ENCODE measurements at regions not wholly inside any gene's neighbourhood (a gene's known extent, or its start where the extent isn't known, plus 50 kb on each side); places are given as distances from the start of the nearest gene placed in this dataset.

- DNase-seq: no peak
These were observed 121.6 kb downstream of the SUCNR1 start for GRCh38 chr3:151995091-151995490.

- DNase-seq: no peak
These were observed 125.3 kb downstream of the SUCNR1 start for GRCh38 chr3:151998744-151999143.

- DNase-seq: no peak
These were observed 126.5 kb downstream of the SUCNR1 start for GRCh38 chr3:151999936-152000335.

GRCh38 chr3:152011812-152012735, 138.6 kb downstream of the SUCNR1 start:
- DNase-seq: no peak

- no peak for DNase-seq
These were observed 146.1 kb downstream of the SUCNR1 start for GRCh38 chr3:152019508-152019907.

- no peak for DNase-seq
These were observed 148.6 kb downstream of the SUCNR1 start for GRCh38 chr3:152021951-152022461.

- DNase-seq: no peak
These were observed 152.7 kb downstream of the SUCNR1 start for GRCh38 chr3:152026033-152026556.

- no peak for DNase-seq
These were observed 156.9 kb downstream of the SUCNR1 start for GRCh38 chr3:152030320-152030719.

GRCh38 chr3:152031321-152031720, 157.9 kb downstream of the SUCNR1 start:
- no peak for DNase-seq

- DNase-seq: no peak
These were observed 163.9 kb downstream of the SUCNR1 start for GRCh38 chr3:152037297-152037696.

- DNase-seq: no peak
These were observed 164.5 kb downstream of the SUCNR1 start for GRCh38 chr3:152037953-152038352.

GRCh38 chr3:152038490-152038889, 165.0 kb downstream of the SUCNR1 start:
- DNase-seq: no peak

GRCh38 chr3:152039887-152040286, 166.4 kb downstream of the SUCNR1 start:
- DNase-seq: no peak

- DNase-seq: no peak
These were observed 166.9 kb downstream of the SUCNR1 start for GRCh38 chr3:152040319-152040718.

- DNase-seq: no peak
These were observed 170.2 kb downstream of the SUCNR1 start for GRCh38 chr3:152043620-152044019.

GRCh38 chr3:152046280-152046679, 172.8 kb downstream of the SUCNR1 start:
- no peak for DNase-seq

GRCh38 chr3:152047465-152047864, 174.0 kb downstream of the SUCNR1 start:
- no peak for DNase-seq

- no peak for DNase-seq
These were observed 175.4 kb downstream of the SUCNR1 start for GRCh38 chr3:152048831-152049230.

GRCh38 chr3:152050903-152051302, 177.5 kb downstream of the SUCNR1 start:
- no peak for DNase-seq

GRCh38 chr3:152051501-152052404, 178.3 kb downstream of the SUCNR1 start:
- DNase-seq: no peak

GRCh38 chr3:152053866-152054265, 180.4 kb downstream of the SUCNR1 start:
- DNase-seq: no peak

- no peak for DNase-seq
These were observed 180.9 kb downstream of the SUCNR1 start for GRCh38 chr3:152054315-152054714.

- no peak for DNase-seq
These were observed 182.6 kb downstream of the SUCNR1 start for GRCh38 chr3:152056073-152056472.

Data from SIG-M5 (cell line).